ENCODE measurements at regions not wholly inside any gene's neighbourhood (a gene's known extent, or its start where the extent isn't known, plus 50 kb on each side); places are given as distances from the start of the nearest gene placed in this dataset.

DNA sequence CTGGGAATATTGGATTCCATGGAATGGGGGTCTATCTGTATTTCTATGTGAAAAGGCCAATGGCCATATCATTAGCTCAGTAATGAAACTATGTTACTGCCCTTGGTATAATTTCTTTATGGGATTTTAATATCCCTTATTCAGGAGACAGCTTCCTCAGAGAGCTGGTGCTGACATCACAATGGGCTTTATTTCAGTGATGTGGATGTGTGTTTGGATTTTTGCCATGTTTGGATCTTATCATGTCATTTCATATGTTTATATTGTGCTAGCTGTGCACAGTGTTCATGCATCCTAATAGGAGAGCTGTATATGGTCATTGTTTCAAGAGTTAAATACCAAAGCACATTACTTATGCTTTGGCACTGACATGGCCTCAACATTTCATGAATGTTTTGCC lies 806.1 kb upstream of the MAP3K7 start:
- no peak for ATAC-seq (ENCODE audit: insufficient read depth, low FRiP score)
- H3K36me3 ChIP-seq (ENCODE audit: control insufficient read depth in 4 of 4, insufficient read depth in 4 of 4, low read length in 4 of 4): no peaks in the 10 kb centered on the region
- peaks cover 0 to 4% (median 0%) of the 10 kb centered on the region in 5 donors for H3K4me1 ChIP-seq (ENCODE audit: control insufficient read depth in 5 of 5, insufficient read depth in 5 of 5, low read length in 5 of 5)
- no peak overlapping the region for H3K4me3 ChIP-seq
- TF ChIP-seq, protein P1, sequence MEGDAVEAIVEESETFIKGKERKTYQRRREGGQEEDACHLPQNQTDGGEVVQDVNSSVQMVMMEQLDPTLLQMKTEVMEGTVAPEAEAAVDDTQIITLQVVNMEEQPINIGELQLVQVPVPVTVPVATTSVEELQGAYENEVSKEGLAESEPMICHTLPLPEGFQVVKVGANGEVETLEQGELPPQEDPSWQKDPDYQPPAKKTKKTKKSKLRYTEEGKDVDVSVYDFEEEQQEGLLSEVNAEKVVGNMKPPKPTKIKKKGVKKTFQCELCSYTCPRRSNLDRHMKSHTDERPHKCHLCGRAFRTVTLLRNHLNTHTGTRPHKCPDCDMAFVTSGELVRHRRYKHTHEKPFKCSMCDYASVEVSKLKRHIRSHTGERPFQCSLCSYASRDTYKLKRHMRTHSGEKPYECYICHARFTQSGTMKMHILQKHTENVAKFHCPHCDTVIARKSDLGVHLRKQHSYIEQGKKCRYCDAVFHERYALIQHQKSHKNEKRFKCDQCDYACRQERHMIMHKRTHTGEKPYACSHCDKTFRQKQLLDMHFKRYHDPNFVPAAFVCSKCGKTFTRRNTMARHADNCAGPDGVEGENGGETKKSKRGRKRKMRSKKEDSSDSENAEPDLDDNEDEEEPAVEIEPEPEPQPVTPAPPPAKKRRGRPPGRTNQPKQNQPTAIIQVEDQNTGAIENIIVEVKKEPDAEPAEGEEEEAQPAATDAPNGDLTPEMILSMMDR (IDR thresholded peaks at IDR 0.05; ENCODE audit: control extremely low read depth, extremely low read depth): no peak
- DNase-seq: peak; percentile 12 to 77 (median 57)
- no peaks in the 10 kb centered on the region for H3K27me3 ChIP-seq (ENCODE audit: control insufficient read depth in 3 of 3, insufficient read depth in 3 of 3, low read length in 2 of 3)
- H3K27ac ChIP-seq (ENCODE audit: low read depth in 1 of 2, low read length in 1 of 2): no peak overlapping the region
- no peak overlapping the region for H3K9ac ChIP-seq (ENCODE audit: insufficient read depth in 1 of 2, low read length in 2 of 2)
- peaks cover 0 to 4% (median under 1%) of the 10 kb centered on the region in 4 donors for H3K9me3 ChIP-seq (ENCODE audit: control insufficient read depth in 4 of 4, insufficient read depth in 3 of 4, low read length in 3 of 4)

DNA sequence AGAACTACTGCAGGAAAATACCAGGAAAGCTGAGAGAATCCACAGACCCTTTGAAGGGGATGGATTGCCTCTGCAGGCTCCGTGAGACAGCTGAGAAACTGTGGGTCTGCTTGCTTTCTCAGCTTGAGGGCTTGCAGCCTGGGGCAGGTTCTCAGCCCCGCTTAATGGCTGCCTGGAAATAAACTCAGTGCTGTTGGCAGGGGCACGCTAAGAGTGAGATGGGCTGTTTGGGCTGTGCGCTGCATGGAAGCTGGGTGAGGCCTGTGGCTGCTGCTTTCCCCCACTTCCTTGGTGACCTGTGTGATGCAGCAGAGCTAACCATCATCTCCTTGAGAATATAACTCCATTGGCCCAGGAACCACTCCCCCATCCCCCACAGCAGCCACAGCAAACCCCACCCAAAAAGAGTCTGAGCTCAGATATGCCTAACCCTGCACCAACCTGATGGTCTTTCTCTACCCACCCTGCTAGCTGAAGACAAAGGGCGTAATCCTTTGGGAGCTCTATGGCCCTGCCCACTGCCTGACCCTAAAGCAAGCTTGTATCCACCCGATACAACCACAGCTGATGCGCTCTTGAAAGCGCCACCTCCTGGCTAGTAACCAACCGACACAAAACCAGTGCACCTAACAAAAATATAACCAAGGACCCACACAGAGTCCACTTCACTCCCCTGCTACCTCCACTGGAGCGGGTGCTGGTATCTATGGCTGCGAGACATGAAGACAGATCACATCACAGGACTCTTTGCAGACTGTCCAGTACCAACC lies 800.6 kb upstream of the MAP3K7 start:
- DNase-seq (no peak), ATAC-seq (ENCODE audit: insufficient read depth, low FRiP score) (no peak)
- 85 to 92% methylated on average over 11 of the region's 11 CpGs for WGBS, 2 donors
- Histone ChIP-seq H3K36me3 (ENCODE audit: control insufficient read depth in 4 of 4, insufficient read depth in 4 of 4, low read length in 4 of 4) (no peaks in the 10 kb centered on the region), H3K27me3 (ENCODE audit: control insufficient read depth in 3 of 3, insufficient read depth in 3 of 3, low read length in 2 of 3) (no peaks in the 10 kb centered on the region), H3K4me3 (no peak overlapping the region), H3K9ac (ENCODE audit: insufficient read depth in 1 of 2, low read length in 2 of 2) (no peak overlapping the region), H3K9me3 (ENCODE audit: control insufficient read depth in 4 of 4, insufficient read depth in 3 of 4, low read length in 3 of 4) (peaks cover 0 to 5% (median 2%) of the 10 kb centered on the region in 4 donors), H3K4me1 (ENCODE audit: control insufficient read depth in 5 of 5, insufficient read depth in 5 of 5, low read length in 5 of 5) (no peaks in the 10 kb centered on the region), H3K27ac (ENCODE audit: low read depth in 1 of 2, low read length in 1 of 2) (no peak overlapping the region)
- TF ChIP-seq, protein P1 (IDR thresholded peaks at IDR 0.05; ENCODE audit: control extremely low read depth, extremely low read depth): no peak

DNA sequence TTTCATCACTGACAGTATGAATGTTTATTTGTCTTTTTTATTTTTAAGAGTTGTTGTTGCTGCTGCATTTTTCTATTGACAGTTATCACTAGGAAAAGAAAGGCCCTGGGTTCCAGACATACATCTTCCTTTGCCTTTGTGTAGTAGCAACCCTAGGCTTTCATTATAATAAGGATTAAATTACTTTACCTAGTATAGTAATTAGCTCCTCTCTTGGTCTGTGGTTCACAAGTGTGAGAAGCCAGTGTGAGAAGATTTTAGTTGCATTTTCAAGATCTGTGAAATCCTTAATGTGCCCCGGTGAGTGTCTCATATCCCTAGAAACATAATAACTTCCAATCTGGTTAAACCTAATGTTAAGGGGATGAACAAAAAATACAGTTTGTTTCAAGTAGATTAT lies 799.3 kb upstream of the MAP3K7 start:
- TF ChIP-seq, protein P1 (IDR thresholded peaks at IDR 0.05; ENCODE audit: control extremely low read depth, extremely low read depth): no peak
- Histone ChIP-seq H3K27me3 (ENCODE audit: control insufficient read depth in 3 of 3, insufficient read depth in 3 of 3, low read length in 2 of 3) (no peaks in the 10 kb centered on the region), H3K36me3 (ENCODE audit: control insufficient read depth in 4 of 4, insufficient read depth in 4 of 4, low read length in 4 of 4) (no peaks in the 10 kb centered on the region), H3K27ac (ENCODE audit: low read depth in 1 of 2, low read length in 1 of 2) (no peak overlapping the region), H3K9me3 (ENCODE audit: control insufficient read depth in 4 of 4, insufficient read depth in 3 of 4, low read length in 3 of 4) (peaks cover 0 to 5% (median 2%) of the 10 kb centered on the region in 4 donors), H3K4me3 (no peak overlapping the region), H3K4me1 (ENCODE audit: control insufficient read depth in 5 of 5, insufficient read depth in 5 of 5, low read length in 5 of 5) (no peaks in the 10 kb centered on the region), H3K9ac (ENCODE audit: insufficient read depth in 1 of 2, low read length in 2 of 2) (no peak overlapping the region)
- DNase-seq: no peak
- WGBS, 2 donors: 95% methylated on average over 1 of the region's 1 CpG
- no peak for ATAC-seq (ENCODE audit: insufficient read depth, low FRiP score)

Measured in lung (tissue), 11 donors.